Activated naive CD4-positive, alpha-beta T cell treated with anti-CD3 and anti-CD28 coated beads, Interleukin-2, amount 50 U/mL, for 24 hours (primary cell): ENCODE measurements at regions not wholly inside any gene's neighbourhood (a gene's known extent, or its start where the extent isn't known, plus 50 kb on each side); places are given as distances from the start of the nearest gene placed in this dataset.
"Not testable (repeated sequence)": the region's sequence is repeated elsewhere in the genome, so short reads cannot be mapped to it uniquely, and the experiment has no call there.

Experiments
- H3K27ac Mint-ChIP-seq: one replicate; pipeline ENCODE4 v1.8.0; 2021; ENCODE audit warnings: mild to moderate bottlenecking, mixed read lengths
- H3K27me3 Mint-ChIP-seq: one replicate; pipeline ENCODE4 v1.8.0; 2021; ENCODE audit warnings: mixed read lengths
- H3K36me3 Mint-ChIP-seq: one replicate; pipeline ENCODE4 v1.8.0; 2021; ENCODE audit warnings: mixed read lengths
- H3K4me1 Mint-ChIP-seq: one replicate; pipeline ENCODE4 v1.8.0; 2021; ENCODE audit warnings: mixed read lengths
- H3K4me3 Mint-ChIP-seq: one replicate; pipeline ENCODE4 v1.8.0; 2021; ENCODE audit warnings: mild to moderate bottlenecking, mixed read lengths
- H3K9me3 Mint-ChIP-seq: one replicate; pipeline ENCODE4 v1.8.0; 2021; ENCODE audit warnings: mixed read lengths

DNA sequence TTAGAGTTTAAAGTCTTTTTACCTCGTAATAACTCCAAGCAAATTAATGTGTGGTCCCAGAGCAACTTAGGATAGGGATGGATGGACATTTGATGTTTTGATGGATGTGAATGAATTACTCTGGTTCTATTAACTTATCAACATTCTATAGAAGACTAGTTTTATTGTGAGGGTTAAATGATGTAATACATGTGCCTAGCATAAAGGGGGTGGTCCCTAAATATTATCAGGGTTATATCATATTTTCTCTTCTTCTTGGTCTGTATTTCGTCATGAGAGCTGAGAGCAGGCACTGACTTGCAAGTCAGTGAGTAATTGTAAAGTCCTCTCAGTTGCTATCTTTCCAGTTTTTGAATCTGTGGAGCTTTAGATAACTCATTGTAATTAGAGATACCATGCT lies 219.3 kb downstream of the GATA3 start:
- no peaks in the 10 kb centered on the region for H3K27me3 Mint-ChIP-seq
- H3K27ac Mint-ChIP-seq = no peak overlapping the region

DNA sequence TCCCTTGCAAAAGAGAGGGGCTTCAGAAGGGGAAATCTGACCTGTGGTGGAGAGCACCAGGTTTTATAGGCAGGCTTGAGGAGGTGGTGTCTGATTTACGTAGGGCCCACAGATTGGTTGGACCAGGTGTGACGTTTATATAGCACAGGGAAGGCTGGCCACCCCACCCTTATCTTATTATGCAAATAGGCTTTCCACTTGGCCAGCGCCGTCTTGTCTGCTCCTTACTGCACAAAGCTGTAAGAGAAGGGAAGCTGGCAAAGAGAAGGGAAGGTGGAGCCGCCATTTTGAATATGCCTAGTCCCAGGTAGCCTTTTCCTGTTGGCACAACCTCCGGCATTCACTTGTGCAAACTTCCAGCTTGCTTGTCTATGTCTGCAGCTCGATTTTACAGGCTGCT lies 221.4 kb downstream of the GATA3 start:
- Mint-ChIP-seq H3K36me3 (no peaks in the 10 kb centered on the region), H3K27me3 (no peaks in the 10 kb centered on the region), H3K27ac (no peak overlapping the region), H3K9me3 (no peaks in the 10 kb centered on the region), H3K4me1 (peaks cover 3% of the 10 kb centered on the region), H3K4me3 (no peak overlapping the region)

More for the DNA sequence above, 219.3 kb downstream of the GATA3 start:
- Mint-ChIP-seq H3K36me3 (no peaks in the 10 kb centered on the region), H3K4me3 (no peak overlapping the region), H3K4me1 (peaks cover 3% of the 10 kb centered on the region), H3K9me3 (no peaks in the 10 kb centered on the region)

DNA sequence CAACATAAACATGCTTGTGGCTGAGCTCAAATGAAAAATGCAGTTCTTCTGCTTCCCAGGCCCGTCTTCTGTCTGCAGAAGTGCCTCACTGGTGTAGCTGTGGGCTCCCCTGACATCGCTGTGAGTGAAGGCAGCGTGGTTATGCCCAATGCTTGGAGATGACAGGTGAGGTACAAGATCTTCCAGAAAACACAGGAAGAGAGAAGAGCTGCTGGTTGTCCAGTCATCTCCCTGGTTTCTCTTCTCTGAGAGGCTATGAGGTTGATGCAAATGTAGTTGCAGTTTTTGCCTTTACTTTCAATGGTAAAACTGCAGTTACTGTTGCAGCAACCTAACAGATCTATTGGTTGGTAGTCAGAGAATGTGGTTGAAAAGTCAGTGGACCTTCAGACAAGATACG lies 223.6 kb downstream of the GATA3 start:
- Mint-ChIP-seq H3K27ac (no peak overlapping the region), H3K4me1 (peaks cover 4% of the 10 kb centered on the region), H3K36me3 (no peaks in the 10 kb centered on the region), H3K27me3 (no peaks in the 10 kb centered on the region), H3K4me3 (no peak overlapping the region), H3K9me3 (no peaks in the 10 kb centered on the region)

- Mint-ChIP-seq H3K27me3 (no peaks in the 10 kb centered on the region), H3K4me1 (peaks cover 4% of the 10 kb centered on the region), H3K36me3 (no peaks in the 10 kb centered on the region), H3K27ac (no peak overlapping the region), H3K9me3 (no peaks in the 10 kb centered on the region), H3K4me3 (no peak overlapping the region)
Observed at GRCh38 chr10:8279598-8279997, 225.1 kb downstream of the GATA3 start.

- no peaks in the 10 kb centered on the region for H3K36me3 Mint-ChIP-seq
- H3K9me3 Mint-ChIP-seq = no peaks in the 10 kb centered on the region
- H3K27me3 Mint-ChIP-seq = no peaks in the 10 kb centered on the region
- H3K4me1 Mint-ChIP-seq = peaks cover 4% of the 10 kb centered on the region
- no peak overlapping the region for H3K27ac Mint-ChIP-seq
- H3K4me3 Mint-ChIP-seq = no peak overlapping the region
Observed at GRCh38 chr10:8280946-8281345, 226.5 kb downstream of the GATA3 start.

GRCh38 chr10:8282340-8282739 lies 227.9 kb downstream of the GATA3 start:
- Mint-ChIP-seq H3K9me3 (no peaks in the 10 kb centered on the region), H3K27ac (no peak overlapping the region), H3K4me3 (no peak overlapping the region), H3K36me3 (no peaks in the 10 kb centered on the region), H3K4me1 (peaks cover 4% of the 10 kb centered on the region), H3K27me3 (no peaks in the 10 kb centered on the region)

DNA sequence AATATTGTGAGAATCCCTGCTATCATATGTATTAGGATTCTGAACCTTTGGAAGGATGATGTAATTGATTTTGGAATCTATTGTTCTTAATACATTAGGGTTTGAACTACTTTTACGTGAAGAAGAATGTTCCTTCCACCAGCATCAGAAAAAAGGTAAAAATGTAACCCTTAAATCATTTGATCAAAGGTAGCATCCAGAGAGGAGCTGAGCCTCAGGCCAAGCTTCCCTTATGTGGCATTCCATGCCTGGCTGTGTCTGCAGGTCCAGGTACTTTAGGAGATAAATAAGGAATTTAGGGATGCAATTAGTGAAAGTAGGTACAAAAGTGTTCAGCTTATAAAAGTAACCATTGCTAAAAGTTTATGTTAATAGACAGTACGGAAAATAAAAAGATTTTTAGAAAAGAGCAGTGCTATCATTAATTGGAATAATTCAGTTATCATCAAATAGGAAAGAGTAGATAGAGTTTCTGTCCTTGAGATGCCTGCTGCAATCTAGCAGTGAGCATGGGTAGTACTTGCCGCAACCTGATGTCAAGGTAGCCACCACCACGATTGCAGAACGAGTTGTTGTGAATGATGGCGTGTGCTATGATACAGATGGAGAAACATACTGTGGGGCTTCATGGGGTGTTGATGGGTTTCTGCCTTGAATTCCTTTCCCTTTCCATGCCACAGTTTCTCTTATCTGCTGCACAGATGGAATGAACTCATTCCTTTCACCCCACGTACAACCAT lies 228.8 kb downstream of the GATA3 start:
- H3K4me3 Mint-ChIP-seq = no peak overlapping the region
- H3K4me1 Mint-ChIP-seq = peaks cover 4% of the 10 kb centered on the region
- H3K9me3 Mint-ChIP-seq = no peaks in the 10 kb centered on the region
- no peak overlapping the region for H3K27ac Mint-ChIP-seq
- H3K27me3 Mint-ChIP-seq = no peaks in the 10 kb centered on the region
- H3K36me3 Mint-ChIP-seq = no peaks in the 10 kb centered on the region

DNA sequence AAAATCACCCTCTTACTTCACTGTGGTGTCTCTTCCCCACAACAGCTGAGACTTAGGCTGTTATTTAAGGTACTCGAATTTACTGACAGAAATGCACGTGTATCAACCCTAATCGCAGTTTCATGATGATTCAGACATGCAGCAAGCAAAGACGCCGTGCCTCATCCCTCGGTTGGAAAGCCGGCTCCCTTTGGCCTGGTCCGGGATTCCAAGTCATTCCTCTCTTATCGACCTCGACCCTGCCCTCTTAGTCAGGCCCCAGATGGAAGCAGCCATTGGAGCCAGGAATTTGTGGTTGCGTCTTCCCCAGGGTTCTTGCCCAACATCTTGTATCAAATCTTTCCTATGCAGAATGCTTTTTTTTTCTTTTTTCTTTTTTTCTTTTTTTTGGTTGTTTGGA lies 229.5 kb downstream of the GATA3 start:
- no peaks in the 10 kb centered on the region for H3K9me3 Mint-ChIP-seq
- no peak overlapping the region for H3K4me3 Mint-ChIP-seq
- H3K36me3 Mint-ChIP-seq = no peaks in the 10 kb centered on the region
- no peaks in the 10 kb centered on the region for H3K27me3 Mint-ChIP-seq
- H3K27ac Mint-ChIP-seq = no peak overlapping the region
- H3K4me1 Mint-ChIP-seq = peaks cover 4% of the 10 kb centered on the region

- H3K4me1 Mint-ChIP-seq, H3K36me3 Mint-ChIP-seq: not testable (repeated sequence)
Observed at GRCh38 chr10:8285970-8286369, 231.5 kb downstream of the GATA3 start.

GRCh38 chr10:8288600-8288999 lies 234.1 kb downstream of the GATA3 start:
- H3K9me3 Mint-ChIP-seq = no peaks in the 10 kb centered on the region
- no peaks in the 10 kb centered on the region for H3K27me3 Mint-ChIP-seq
- H3K4me3 Mint-ChIP-seq = no peak overlapping the region
- H3K36me3 Mint-ChIP-seq = no peaks in the 10 kb centered on the region
- no peak overlapping the region for H3K27ac Mint-ChIP-seq
- no peaks in the 10 kb centered on the region for H3K4me1 Mint-ChIP-seq

More at GRCh38 chr10:8285970-8286369, 231.5 kb downstream of the GATA3 start:
- not testable (repeated sequence) for H3K4me3 Mint-ChIP-seq, H3K27ac Mint-ChIP-seq, H3K27me3 Mint-ChIP-seq, H3K9me3 Mint-ChIP-seq

DNA sequence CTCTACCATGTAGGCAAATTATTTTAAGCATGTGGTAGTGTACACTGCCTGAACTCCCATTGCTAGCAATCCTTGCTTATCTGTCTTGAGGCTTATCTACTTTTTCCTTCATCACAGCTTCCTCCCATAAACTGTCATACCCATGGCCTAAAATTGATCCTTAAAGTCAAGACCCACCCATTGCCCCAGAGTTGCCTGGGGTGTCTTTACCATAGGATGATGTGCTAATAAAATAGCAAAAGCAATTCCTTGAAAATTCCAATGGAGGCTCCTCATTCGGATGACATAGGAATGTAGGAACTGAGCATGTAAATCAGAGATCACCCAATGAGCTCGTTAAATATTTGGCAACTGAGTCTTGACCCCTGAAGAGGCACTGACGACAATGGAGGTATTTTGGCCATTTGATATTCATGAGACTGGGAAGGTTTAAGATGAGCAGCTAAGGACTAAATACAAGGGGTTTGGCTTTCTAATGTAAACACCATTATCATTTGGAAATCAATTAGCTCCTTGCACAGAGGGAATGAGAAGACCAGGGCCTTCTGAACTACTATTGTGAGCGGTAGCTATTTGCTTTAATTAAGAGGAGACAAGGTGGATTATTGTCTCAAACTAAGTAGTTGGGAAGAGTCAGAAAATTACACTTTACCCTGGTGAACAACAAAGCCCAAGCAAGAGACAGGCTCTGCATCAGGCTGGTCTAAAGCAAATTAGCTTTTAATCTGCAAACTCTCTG lies 234.9 kb downstream of the GATA3 start:
- Mint-ChIP-seq H3K27me3 (peaks cover under 1% of the 10 kb centered on the region), H3K27ac (no peak overlapping the region), H3K9me3 (no peaks in the 10 kb centered on the region), H3K36me3 (no peaks in the 10 kb centered on the region), H3K4me1 (no peaks in the 10 kb centered on the region), H3K4me3 (no peak overlapping the region)

DNA sequence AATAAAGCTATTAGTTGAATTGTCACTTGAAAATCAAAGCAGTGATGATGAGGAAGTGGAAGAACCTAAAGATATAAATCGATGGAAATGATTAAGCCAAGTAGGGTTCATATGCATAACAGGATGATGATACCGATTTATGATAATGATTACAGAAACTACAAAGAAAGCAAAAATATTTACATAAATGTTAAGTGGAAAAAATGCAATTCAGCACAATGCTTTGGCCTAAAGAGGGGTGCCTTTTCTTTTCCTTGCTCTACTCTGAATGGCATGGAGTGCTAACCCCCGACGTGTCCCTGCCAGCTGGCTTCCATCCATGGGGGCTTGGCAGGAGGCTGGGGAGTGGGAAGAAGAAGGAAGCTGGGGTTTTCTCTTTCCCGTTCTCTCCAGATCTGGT lies 240.3 kb downstream of the GATA3 start:
- Mint-ChIP-seq H3K4me3 (no peak overlapping the region), H3K4me1 (no peaks in the 10 kb centered on the region), H3K9me3 (no peaks in the 10 kb centered on the region), H3K27me3 (peaks cover 3% of the 10 kb centered on the region), H3K36me3 (peaks cover 2% of the 10 kb centered on the region), H3K27ac (peak overlapping the region; percentile 26)

- H3K9me3 Mint-ChIP-seq = no peaks in the 10 kb centered on the region
- H3K36me3 Mint-ChIP-seq = peaks cover 2% of the 10 kb centered on the region
- H3K27ac Mint-ChIP-seq = no peak overlapping the region
- peaks cover 3% of the 10 kb centered on the region for H3K27me3 Mint-ChIP-seq
- no peaks in the 10 kb centered on the region for H3K4me1 Mint-ChIP-seq
- H3K4me3 Mint-ChIP-seq = no peak overlapping the region
Observed at GRCh38 chr10:8295311-8295710, 240.8 kb downstream of the GATA3 start.

GRCh38 chr10:8296090-8296733 lies 241.7 kb downstream of the GATA3 start:
- Mint-ChIP-seq H3K36me3 (peaks cover 2% of the 10 kb centered on the region), H3K27ac (no peak overlapping the region), H3K4me1 (no peaks in the 10 kb centered on the region), H3K27me3 (peaks cover 3% of the 10 kb centered on the region), H3K9me3 (no peaks in the 10 kb centered on the region), H3K4me3 (no peak overlapping the region)

- Mint-ChIP-seq H3K27me3 (peaks cover 3% of the 10 kb centered on the region), H3K4me3 (no peak overlapping the region), H3K36me3 (peaks cover 2% of the 10 kb centered on the region), H3K27ac (no peak overlapping the region), H3K4me1 (no peaks in the 10 kb centered on the region), H3K9me3 (no peaks in the 10 kb centered on the region)
Observed at GRCh38 chr10:8296734-8297101, 242.2 kb downstream of the GATA3 start.

- peak overlapping the region; percentile 91 for H3K27ac Mint-ChIP-seq
- H3K4me3 Mint-ChIP-seq = no peak overlapping the region
- peaks cover 3% of the 10 kb centered on the region for H3K27me3 Mint-ChIP-seq
- H3K4me1 Mint-ChIP-seq = no peaks in the 10 kb centered on the region
- no peaks in the 10 kb centered on the region for H3K9me3 Mint-ChIP-seq
- H3K36me3 Mint-ChIP-seq = peaks cover 2% of the 10 kb centered on the region
Observed at GRCh38 chr10:8297107-8297506, 242.6 kb downstream of the GATA3 start.
